Fibroblast of skin of abdomen (primary cell): ENCODE measurements at regions not wholly inside any gene's neighbourhood (a gene's known extent, or its start where the extent isn't known, plus 50 kb on each side); places are given as distances from the start of the nearest gene placed in this dataset.
"Not testable (repeated sequence)": the region's sequence is repeated elsewhere in the genome, so short reads cannot be mapped to it uniquely, and the experiment has no call there.

ENCODE experiments used
- DNase-seq: peaks from one replicate; pipeline ENCODE4 v3.0.0-alpha.2; 2013

DNA sequence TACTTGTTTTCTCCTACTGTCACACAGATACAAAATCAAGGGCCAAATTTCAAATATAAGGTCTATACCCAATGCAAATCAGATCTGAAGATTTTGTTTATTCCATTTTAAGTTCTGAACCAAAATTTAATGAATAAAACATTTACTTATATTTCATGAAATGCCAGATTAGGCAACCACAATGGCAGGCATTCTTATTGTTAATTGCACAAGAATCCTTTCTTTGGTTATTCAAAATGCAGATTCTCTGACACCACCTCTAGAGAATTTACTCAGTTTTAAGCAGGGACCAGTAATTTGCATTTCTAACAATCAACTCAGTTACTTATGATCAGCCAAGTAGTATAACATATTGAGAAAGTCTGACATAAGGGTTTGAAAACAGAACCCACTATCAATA is 972.4 kb upstream of the ACO1 start:
- no peak for DNase-seq

DNA sequence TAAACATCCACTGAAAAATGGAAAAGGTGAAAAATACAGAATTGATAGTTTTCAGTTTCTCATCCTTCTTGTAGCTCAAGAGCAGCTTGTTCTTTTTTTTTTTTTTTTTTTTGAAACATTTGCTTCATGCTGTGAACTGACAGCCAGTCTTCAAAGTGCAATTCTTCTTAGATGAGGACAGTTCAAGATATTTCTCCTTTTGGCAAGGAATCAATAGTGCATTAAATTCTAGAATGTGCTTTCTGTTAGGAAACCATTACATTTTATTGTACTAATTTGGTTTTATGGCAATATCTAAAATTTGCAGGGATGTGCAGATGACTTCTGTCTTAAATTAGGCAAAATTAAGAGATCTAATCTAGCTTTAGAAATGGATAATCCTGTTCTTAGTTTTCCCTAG is 969.3 kb upstream of the ACO1 start:
- no peak for DNase-seq

DNA sequence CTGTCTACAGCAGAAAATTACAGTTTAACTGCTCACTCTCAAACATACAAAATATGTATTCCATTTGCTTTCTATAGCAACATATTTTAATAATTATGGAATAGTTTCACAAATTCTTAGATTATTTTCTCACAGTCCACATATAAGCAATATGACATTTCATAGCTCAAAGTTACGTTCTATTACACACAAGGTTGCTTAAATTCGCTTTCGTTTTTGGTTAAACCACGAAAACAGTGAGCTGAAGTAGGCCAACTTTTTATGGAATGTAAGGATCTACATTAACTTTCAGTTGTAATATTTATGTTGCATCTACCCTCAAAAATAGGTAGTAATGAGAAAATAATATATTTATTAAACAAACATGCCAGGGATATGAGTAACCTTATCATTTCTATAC is 966.0 kb upstream of the ACO1 start:
- DNase-seq = no peak

DNA sequence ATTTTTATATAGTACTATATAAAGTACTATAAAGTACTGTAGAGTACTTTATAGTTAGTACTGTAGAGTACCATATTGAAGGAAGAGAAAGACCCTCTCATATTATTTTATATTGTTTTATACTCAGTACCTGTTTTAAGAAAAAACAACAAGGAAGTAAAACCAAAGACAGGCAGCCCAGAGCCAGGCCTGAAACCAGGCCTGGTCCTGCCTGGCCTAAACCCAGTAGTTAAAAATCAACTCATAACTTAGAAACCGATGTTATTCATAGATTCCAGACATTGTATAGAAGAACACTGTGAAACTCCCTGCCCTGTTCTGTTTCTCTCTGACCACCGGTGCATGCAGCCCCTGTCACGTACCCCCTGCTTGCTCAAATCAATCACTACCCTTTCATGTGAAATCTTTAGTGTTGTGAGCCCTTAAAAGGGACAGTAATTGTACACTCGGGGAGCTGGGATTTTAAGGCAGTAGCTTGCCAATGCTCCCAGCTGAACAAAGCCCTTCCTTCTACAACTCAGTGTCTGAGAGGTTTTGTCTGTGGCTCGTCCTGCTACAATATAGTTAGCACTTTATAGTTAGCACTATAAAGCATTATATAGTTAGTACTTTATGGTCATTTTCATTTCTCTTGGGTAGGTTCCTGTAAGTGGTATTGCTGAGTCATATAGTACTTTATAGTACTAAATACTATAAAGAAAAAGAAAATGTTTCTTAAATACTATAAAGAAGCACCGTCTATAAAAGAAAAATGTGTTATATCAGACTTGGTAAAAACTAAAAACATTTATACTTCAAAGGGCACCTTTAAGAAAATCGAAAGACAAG is 940.6 kb upstream of the ACO1 start:
- DNase-seq = not testable (repeated sequence)

DNA sequence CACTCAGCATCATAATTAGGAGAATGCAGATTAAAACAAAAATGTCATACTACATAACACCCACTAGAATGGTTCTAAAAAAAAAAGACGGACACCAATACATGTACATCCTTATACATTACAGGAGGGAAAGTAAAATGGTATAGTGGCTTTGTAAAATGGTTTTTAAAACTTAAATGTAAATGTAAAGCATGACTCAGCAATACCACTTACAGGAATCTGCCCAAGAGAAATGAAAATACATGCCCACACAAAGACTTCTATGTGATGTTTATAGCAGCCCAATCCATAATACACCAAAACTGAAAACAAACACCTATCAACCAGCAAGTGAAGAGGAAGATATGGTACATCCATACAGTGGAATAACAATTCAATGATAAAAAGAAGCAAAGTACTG is 939.1 kb upstream of the ACO1 start:
- DNase-seq = no peak

DNA sequence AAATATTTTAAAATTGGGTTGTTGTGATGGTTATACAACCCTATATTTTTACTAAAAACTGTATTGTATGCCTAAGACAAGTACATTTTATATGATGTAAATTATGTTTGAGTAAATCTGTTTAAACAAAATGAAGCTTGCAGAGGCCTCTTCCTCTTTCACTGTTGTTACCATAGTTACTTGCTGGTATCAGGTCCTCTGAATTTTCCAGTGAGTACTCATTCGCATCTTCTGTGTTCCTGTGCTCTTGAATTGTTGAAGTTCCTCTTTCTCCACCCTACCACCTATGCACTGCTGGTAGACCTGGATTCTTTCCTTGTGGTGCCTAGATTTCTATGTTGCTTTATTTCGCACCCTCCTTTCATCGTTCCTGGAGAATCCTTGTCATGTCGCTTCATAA is 938.5 kb upstream of the ACO1 start:
- DNase-seq = no peak

DNA sequence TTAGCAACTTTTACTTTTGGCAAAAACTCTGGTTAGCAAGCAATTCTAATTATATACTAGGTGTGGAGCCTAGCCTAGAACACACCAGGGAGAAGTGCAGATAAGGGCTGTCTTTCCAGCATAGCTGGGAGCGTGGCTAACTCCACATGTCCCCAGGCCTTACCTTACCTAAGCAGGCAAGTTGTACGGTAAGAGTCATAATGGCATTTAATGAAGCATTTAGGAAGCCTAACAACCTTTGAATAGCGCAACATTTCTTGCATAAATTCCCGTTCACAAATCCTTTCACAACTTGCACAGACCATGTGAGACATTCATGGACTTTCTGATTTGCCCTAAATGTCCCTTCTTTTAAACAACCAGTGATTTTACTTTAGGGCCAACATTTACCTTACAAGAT is 917.4 kb upstream of the ACO1 start:
- no peak for DNase-seq

DNA sequence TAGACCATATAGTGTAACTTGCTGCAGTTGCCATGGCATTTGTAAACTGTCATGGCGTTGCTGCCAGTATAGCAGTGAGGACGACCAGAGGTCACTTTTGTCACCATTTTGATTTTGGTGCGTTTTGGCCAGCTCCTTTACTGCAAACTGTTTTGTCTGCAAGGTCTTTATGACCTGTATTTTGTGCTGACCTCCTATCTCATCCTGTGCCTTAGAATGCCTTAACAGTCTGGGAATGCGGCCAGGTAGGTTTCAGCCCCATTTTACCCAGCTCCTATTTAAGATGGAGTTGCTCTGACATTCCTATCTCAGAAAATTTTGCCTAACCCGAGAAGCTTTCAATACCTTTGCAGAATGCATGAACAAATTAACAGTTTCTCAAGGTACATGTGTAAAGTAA is 914.4 kb upstream of the ACO1 start:
- no peak for DNase-seq

DNA sequence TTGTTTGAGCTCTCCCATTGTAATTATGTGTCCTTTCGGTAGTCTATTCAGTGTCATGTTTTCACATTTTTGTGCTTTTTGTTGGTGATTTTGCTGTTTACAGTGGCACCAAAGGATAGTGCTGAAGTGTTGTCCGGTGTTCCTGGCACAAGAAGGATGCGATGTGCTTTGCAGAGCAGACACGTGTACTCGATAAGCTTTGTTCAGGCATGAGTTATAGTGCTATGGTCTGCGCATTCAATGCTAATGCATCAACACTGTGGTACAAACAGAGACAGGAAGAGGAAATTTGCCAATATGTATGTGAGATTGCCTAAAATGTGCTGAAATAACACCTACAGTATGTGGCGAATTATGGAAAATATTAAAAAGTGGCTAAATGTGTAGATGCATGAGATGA is 913.4 kb upstream of the ACO1 start:
- DNase-seq = no peak

DNA sequence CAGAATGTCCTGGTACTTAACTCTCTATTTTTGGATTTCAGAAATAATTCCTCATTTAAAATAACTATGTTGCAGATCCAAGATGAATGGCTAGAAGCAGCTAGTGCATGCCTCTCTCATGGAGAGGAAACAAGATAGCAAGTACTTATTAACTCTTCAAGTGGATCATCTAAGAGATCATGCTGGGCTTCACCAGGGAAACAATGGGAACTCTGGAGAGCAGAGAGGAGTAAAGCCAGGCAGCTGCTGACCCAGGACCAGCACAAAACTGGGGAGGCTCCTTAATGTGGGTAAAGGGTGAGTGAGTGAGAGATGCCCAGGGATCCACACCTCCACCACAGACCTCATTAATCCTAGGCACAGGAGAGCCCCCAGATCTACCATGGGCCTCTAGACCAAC is 897.8 kb upstream of the ACO1 start:
- no peak for DNase-seq

DNA sequence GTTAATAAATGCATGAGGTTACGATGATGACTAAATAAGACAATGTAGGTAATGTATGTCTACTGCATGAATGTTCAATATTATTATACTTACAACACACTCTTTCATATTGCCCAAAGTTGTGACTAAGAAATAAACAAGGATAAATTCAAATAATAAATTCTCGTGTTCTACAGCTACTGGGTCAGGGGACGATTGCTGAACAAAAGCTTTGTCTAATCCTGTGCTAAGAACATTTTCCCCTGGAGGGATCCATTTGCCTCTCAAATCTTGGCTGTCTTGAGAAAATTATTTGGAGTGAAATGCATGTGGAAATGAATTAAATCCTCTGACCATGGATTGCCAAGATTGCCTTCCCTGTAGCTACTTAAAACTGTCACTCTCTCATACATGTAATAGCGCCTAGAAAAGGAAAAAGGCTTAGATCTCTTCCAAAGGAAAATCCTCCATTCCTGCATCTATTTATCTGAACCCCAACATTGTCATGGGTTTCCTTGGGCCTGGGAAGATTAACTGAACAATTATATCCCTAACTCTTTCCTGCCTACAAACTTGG is 893.8 kb upstream of the ACO1 start:
- DNase-seq = no peak

DNA sequence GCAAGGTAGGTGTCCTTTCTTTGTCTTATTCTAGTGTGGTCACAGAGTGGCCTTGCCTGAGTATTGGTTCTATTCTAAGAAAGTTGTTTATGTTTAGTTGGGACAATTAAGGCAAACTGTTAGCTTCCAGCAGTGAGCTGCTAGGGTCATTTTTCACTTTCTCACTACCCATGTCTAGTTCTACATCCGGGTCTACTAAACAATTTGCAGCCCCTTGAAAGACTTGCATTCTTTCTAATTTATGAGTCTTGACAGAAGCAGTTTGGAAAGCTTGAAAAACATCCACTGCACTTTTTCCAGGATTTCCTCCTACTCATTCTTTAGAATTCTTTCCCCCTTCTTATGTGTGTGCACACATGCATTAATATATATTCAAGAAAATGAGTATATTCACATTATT is 892.2 kb upstream of the ACO1 start:
- no peak for DNase-seq

DNA sequence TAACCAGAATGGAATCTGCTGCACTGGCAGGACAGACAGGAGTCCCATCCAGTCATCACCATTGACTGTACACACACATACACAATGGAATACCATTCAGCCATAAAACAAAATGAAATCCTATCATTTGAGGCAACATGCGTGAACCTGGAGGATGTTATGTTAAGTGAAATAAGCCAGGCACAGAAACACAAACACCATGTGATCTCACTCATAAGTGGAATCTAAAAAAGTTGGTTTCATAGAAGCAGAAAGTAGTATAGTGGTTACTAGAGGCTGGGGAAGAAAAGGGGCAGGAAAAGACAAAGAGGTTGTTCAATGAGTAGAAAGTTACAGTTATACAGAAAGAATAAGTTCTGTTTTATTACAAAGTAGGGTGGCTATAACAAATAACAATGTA is 884.0 kb upstream of the ACO1 start:
- DNase-seq = no peak

DNA sequence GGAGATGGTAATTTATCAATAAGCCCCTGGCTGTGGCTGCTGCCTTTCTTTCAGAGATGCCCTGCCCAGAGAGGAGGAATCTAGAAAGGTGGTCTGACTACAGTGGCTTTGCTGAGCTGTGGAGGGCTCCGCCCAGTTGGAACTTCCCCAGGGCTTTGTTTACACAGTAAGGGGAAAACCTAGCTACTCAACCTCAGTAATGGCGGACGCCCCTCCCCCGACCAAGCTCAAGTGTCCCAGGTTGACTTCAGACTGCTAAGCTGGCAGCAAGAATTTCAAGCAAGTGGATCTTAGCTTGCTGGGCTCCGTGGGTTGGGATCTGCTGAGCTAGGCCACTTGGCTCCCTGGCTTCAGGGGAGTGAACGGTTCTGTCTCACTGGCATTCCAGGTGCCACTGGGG is 865.4 kb upstream of the ACO1 start:
- no peak for DNase-seq

DNA sequence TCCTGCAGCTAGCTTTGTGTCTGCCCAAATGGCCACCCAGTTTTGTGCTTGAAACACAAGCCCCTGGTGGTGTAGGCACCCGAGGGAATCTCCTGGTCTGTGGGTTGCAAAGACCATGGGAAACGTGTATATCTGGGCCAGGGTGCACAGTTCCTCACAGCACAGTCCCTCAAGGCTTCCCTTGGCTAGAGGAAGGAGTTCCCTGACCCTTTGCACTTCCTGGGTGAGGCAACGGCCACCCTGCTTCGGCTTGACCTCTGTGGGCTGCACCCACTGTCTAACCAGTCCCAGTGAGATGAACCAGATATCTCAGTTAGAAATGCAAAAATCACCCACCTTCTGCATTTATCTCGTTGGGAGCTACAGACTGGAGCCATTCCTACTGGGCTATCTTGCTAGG is 865.0 kb upstream of the ACO1 start:
- DNase-seq = no peak

DNA sequence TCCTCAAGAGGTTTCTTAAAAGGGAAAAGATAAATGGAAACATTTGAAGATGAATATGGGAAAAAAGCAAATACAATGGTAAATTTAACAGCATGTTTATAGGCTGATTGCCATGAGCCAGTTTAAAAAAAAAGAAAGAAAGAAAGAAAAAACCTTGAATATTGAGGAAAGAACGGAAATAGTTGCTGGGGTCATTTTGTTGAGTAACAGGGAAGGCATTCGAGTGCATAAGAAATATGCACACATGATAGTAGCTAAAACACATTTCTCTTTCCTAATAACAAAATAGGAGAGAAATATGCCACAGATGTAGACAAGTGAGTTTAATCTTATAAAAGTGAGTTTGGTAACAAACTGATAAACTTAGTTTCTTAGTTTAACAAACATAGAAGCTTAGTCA is 864.6 kb upstream of the ACO1 start:
- no peak for DNase-seq

DNA sequence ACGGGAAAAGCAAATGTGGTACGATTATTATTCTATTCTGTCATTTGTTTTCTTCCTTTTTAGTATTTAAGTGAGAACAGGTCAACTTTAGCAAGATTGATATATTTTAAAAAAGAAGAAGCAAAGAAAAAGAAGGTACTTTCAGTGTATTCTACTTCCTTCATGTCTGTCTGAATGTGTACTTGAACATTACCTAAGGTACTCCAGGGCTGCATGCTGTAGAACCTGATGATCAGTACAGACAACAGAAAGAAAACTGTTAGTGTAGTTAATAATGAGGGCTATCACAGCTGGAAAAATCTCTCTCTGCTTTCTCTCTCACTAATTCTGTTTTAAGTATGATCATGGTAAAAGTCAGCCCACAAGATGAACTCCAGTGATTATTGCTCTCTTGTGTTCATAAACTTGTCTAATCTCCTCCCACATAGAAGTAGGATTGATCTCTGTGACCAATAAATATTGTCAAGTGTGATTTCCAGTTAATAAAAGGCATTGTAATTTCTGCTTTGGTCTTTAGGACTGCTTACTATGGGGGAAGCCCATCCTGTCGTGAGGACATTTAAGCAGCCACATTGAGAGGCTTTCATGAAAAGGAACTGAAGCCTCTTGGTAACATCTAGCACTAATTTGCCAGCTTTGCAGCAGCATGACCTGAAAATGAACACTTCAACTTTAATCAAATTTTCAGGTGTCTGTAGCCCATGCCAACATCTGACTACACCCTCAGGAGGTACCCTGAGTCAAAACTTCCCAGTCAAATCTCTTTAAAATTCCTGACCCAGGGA is 864.0 kb upstream of the ACO1 start:
- DNase-seq = no peak

DNA sequence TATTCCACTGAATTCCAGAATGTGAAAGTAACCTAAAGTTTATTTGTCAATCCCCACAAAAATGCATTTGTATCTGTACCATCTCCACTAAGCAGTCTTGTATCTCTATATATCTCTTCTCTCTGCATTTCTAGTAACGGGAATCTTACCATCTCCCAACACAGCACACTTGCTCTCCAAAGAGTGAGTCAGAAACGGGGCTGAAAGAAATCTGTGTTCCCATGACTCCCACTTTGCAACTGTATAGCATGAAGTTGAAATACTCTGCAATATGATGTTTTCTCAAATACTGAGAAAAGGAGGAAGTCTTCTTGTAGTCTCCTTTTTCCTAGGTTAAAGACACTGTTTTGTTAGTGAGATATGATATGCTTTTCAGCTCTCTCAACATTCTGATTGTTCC is 848.8 kb upstream of the ACO1 start:
- no peak for DNase-seq

DNA sequence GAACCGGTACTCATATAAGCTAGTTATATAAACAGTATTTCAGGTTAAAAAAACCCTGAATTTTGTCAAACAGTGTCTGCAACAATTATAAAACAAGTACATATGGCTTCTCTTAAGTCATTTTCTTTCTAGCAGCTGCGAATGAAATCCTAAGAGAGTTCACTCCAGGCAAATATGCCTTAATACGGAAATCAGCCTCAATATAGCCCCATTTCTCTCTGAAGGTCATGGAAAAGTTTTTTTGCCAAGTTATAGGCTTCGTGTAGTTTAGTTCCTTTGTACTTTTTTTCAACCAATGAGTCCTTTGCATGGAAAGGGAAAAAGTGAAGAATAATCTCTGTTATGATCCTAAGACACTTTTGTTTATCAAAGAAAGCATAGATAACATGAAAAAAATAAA is 848.0 kb upstream of the ACO1 start:
- no peak for DNase-seq

DNA sequence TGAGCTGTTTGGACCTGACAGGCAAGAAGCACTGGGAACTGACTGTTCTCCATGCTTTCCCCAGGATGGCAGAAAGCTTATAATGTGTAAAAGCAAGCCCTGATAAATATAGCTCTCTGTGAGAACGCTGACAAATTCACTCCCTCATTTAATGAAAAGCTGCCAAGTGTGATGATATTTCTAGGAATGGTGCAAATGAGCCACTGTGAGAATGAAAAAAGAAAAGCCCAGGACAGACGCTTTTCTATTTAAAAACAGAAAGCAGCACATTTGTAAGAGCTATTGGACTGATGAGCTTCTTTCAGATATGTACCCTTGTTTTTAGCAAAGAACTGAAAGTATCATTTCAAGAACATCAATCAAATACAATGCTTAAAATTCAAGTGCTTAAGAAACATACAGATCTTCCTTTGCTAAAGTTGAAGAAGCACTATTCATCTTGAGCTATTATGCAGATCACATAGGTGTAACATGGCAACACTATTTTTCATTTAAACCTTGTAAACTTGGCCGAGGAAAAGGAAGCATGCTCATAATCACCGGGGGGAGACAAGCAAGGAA is 842.6 kb upstream of the ACO1 start:
- DNase-seq = no peak

DNA sequence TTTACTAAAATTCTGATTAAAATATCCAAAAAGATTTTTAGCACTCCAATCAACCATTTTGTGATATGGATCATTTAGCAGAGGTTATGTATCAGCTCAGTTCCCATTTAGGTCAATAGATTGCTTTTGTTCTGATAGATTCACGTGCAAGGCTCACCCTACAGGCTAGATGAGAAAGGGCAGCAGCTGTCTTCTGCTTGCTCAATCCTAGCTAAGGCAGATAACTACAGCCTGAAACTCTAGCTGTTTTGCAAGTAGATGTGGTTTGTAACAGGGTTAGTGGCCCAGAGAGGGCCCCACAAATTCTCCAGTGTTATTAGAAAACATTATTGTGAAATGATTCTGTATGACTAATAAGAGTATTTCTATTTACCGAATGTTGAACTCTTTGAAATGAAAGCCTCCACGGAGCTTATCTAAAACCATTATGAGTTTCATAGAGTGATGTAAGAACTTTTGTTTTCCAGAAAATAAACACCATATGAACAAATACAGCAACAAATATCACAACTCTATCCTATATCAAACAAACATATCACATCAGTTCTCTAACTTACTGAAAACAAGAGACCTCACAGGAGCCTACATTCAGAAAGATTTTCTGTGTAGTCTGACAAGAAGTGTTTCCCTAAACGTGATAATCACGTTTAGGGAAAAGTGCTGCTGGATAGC is 841.9 kb upstream of the ACO1 start:
- DNase-seq = peak; percentile 2

DNA sequence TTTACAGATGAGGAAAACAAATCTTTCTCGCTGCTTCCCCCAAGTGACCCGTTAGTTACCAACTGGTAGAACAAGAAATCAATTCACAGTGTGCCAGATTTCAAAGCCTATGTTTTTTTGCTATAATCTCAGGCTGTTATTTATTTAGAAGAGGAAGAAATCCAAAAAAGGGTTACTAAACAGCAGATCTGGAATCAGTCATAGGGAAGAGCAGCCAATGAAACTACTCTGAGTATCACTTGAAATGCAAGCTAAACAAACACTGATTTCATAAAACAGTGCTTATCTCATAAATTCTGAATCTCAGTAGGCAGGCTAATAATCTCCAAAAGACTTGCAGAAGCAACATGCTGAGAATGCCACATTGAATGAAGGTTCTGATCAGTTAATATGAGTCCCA is 829.5 kb upstream of the ACO1 start:
- DNase-seq = no peak
